HL-60/S4 (cell line): ENCODE measurements at regions not wholly inside any gene's neighbourhood (a gene's known extent, or its start where the extent isn't known, plus 50 kb on each side); places are given as distances from the start of the nearest gene placed in this dataset.

ENCODE experiments used
- in situ Hi-C: fragments of 300-500 bp; cut with MboI; formaldehyde crosslinking; loops from 2 replicates; pipeline ENCODE4 v1.14.3; 2022; ENCODE audit warnings: low sequenced_read_pairs

DNA sequence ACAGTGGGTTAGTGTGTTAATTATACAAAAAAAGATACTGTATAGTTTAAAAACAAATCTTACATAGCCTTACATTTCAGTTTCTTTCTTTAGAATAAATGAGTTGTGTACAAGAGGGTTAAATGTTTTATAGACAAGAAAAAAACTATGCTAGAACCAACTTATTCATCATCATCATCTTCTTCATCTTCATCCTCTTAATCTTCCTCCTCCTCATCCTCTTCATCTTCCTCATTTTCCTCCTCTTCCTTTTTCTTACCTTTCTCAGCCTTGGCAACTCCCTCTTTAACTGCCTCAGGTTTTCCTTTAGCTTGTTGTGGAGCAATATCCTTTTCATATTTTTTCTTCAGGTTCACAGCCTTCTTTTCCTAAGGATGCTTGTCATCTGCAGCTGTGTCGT, 53.7 kb downstream of the RPS12 start:
- in situ Hi-C loops, result no loop called here

DNA sequence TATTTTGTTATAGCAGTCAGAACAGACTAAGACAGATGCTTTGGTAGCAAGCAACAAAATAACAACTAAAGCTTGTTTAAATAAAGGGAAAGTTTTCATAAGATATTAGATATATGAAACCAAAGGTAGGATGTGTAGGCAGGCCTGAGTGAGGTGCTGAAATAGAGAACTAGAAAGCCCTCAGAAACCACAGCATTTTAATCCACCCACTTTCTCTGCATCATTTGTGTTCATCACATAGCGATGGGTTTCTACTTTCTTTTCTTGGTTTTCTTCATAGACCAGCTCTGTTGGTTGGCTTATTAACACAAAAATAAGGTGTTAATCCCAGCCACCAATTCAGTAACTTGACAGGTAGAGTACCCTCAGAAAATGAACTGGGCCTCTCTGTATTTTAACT, 58.6 kb downstream of the RPS12 start:
- in situ Hi-C loops, result no loop called here

DNA sequence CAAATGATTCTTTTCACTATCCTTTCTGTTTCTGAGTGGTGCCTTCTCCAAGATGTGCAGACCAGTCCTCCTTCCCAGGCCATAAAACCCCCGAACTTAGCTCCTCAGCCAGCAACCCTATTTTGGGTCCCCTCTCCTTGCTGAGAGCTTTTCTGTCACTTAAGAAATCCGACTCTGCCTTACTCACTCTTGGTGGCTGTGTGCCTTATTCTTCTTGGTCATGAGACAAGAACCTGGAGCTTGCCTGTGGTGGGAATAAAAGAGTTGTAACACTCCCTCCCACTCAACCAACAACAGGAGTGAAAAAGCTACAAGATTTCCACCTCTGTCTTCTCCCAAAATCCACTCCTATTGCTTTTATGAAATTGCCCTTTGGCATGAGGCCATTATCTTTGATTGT, 62.6 kb downstream of the RPS12 start:
- in situ Hi-C loops, result no loop called here

DNA sequence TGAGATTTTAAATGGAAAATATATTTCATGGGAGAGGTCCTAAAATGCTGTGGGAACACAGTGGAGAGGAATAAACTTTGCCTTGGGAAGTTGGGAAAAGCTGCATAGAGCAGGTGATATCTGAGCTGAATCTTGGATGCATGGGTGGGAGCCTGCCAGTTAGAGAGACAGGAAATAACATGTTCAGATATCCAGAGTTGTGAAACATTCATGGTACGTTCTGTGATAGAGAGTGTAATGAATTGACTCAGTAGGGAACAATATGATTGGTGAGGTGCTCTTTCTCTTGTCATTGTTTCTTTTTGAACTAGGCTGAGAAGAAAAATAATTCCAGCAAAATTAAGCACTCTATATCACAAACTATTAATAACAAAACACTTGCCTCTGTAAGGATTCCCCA, 72.8 kb downstream of the RPS12 start:
- in situ Hi-C loops, result no loop called here

DNA sequence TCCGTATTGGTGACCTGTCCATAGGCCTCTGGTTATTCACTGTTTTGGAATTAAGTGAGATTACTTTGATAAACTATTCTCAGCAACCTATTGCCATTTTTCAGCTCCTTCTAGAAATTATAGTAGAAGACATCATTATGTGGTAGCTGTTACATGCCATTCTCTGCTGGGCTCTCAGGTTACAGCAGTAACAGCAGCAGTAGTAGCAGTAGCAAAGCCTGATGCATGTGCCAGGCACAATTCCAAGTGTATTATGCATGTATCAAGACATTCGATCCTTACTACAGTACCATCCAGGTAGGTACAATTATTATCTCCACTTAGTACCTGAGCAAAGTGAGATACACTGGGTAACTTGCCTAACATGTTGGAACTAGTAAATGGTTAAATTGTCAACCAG, 74.3 kb downstream of the RPS12 start:
- in situ Hi-C loops, result no loop called here

DNA sequence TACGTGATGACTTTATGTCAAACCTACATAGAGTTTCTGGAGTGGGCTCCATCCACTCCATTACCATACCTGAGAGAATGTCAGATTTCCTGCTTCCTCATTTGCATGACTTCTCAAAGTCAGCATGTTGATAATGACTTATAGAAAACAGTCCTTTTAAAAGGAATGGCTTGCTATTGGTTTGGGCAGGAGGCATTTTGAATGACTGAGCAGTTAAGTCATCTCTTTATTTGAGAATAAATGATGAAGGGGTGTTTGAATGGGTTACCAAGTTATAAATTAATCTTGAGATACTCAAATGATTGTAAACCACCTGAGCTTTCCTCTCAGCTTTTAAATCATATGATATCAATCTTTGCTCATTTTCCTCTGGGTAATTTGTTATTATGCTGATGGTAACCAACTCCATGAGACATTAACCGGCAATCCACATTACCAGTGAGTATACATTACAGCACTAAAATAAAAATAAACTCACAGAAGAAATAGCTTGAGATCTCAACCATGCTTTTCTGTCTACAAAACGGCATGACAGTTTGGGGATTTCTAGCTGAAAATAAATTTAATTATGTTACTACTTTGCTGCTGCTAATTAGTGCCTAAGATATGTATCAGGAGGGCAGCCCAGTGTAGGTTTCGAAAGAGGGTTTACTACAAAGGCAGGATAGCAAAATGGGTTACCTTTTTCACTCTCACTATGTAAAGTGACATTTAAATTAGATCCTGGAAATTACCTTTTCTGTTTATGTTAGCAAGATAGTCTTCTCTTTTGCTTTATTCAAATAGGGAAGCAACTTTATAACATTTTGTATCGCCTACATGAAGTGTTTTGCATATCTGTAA, 78.8 kb downstream of the RPS12 start:
- in situ Hi-C loops, result no loop called here

DNA sequence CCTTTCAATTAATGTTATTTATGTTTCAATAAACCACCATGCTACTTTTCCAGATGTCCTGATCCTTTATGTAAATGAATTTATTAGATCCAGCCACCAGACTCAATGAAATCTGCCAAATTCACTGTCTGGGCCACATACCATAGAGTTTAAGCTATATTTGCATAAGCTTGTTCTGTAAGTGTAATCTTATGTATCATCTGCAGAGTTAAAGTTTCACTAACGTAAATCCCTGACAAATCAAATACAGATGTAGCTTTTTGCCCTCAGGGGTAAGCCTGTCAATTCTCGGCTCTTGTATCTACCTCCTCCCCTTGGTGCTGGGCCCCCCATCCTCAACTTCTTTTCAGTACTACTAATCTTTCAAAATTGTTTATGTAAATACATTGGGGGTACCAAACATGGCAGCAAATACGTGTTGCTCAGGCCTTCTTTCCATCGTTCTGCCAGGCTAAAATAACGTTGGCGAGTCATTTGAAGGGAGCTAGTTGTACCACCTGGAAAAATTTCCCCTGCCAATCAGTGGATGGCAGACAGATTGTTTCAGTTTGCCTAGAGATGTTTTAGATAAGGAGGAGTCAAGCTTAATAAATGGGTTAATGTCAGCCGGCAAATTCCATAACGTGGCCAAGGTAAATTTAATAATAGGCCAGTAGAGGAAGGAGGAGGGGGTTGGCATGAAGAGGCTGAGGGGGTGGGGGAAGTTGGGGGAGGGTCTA, 79.6 kb downstream of the RPS12 start:
- in situ Hi-C loops, result no loop called here

DNA sequence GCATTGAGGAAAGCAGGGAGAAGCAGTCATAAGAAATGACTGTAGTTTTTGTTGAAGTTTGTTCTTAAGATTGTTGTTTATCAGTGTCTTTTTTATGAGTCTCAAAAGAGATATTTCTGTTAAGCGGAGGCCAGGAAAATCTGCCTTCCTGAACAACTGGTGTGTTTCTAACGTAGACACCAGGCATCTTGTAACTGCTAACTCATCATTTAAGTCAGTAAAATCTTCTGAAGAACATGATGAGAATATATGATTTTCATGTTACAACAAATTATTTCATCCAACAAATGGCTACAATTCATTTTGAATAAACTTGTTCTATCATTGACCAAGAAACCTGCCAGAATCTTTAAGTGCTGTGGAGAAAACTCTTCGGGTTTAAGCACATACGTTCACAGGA, 84.0 kb downstream of the RPS12 start:
- in situ Hi-C loops, result no loop called here

DNA sequence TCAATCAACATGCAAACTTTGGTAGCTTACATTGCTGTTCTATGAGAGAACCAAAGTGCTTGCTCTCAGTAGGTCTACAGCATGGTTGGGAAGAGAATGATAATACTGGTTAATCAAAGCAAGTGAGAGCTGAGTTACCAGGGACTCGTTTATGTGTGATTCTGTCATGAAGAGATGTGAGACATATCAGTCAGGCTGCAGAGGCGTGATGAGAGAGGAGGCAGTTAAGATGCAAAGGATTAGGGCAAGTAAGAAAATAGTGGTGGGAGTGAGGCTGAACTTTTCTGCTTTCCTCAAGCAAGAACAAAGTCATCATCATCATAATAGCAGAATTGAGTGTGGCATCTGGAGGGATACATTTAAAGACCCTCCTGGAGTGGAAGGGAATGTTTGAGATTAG, 86.5 kb downstream of the RPS12 start:
- in situ Hi-C loops, result no loop called here

DNA sequence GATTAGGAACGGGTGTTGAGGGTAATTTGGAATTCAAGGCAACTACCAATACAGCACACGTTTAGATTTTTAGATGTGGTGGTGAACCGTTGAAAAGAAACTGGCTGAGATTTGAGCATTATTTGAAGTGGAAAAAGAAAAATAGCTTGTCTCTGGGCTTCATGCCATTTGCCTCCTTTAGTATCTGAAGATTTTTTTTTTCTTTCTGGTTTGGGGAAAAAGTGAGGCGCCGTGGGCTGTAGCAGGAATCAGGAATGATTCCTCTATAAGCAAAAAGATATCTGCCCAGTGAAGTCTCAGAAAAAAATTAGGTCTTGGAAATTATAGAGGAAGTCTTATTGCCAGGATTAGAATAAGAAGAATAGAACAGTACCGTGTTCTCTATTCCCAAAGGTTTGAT, 88.5 kb downstream of the RPS12 start:
- in situ Hi-C loops, result no loop called here

DNA sequence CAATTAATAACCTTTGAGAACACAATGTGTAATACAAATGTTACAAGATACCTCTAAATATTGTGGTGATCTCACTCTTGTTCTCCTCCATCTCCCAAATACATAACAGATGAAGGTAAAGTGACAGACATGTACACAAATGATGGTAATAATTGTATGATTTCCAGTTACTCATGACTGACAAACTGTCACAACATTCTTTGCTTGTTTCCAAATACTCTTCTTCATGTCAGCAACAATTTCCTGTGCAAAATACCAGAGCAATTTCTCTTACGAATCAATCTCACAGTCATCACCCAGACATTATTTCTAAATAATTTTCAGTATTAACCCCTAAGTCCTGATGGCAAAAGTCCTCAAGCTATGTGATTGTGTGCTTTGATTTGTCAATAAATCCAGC, 92.9 kb downstream of the RPS12 start:
- in situ Hi-C loops, result no loop called here

DNA sequence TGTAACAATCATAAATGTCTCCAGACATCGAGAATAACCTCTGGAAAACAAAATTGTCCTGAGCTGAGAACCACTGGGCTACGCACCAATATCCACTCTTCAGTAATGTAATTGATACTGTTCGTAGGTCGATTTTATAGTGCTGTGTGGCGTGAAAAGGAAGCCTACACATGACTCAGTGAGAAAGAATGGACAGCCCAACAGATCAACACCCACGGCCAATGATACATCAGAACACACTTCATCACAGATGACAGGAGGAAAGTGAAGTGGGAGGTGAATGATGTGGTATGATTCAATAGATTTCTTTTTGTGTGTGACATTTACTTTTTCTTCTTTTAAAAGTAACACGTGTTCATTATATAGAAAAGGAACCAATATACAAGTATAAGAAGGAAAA, 93.5 kb downstream of the RPS12 start:
- in situ Hi-C loops, result no loop called here

DNA sequence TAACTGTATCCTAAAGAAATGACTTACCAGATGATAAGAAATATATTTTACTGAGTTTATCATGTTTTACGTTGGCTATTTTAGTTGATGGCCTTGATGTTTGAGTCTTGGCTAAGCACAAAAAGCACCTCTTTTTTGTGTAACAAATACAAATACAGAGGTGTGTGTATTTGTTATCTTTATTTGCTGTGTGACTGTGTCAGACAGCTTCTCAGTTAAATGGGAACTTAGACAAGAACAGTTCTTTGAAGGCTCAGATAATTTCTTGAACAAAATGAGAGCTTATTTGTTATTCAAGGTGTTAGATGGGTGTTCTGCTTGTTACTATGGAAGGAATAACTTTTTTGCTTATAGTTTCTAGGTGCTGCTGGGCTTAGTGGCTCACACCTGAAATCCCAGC, 95.4 kb downstream of the RPS12 start:
- in situ Hi-C loops, result no loop called here

DNA sequence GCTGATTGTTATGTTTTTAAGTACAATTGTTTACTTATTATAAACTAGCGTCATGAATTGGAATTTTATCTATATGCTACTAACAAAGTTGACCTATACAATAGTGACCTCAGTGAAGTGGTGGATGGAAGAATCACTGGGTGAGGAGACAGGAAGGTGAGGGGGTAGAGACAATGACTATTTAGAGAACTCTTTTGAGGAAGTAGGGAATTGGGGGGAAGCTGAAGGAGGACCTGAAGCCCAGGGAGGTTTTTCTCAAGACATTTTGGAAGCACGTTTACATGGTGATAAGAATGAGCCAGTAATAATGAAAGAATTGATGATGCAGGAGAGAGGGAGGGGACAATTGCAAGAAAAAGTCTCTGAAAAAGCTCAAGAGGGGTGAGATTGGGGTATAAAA, 96.4 kb downstream of the RPS12 start:
- in situ Hi-C loops, result no loop called here

DNA sequence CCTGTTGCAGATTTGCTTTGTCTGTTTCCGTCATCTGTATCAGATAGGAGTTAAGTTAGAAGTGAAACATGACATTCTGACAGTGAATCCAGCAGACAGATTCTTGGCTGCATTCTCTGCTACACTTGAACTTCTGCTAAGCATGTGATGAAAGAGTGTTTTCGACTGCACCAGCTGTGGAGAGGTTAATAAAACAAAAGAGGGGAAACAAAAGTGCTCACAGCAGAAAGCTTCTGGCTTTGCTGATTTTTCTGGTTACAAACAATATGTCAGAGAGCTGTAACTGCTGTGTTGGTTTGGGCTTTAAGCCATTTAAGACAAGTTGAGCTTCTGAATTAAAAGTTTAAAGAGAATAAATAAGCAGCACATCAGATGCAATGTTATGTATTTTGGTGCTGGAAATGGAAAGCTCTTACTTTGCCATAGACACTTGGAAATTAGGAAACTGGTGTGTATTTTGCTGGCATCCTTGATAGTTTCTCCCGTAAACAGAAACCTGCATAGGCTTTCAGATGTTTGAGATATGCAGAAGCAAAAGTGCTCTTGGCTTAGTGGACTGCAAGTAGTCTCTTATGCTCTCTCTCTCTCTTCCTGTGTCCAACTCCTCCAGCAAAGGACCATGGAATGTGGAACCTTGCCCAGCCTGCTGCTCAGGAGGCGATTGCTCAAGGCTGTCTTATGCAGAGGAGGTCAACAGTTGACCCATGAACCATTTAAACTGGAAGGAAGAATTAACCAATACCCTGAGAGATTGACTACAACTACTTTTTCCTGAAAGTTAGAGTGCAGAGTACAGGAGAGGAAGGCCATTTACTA, 104.9 kb downstream of the RPS12 start:
- in situ Hi-C loops, result no loop called here

DNA sequence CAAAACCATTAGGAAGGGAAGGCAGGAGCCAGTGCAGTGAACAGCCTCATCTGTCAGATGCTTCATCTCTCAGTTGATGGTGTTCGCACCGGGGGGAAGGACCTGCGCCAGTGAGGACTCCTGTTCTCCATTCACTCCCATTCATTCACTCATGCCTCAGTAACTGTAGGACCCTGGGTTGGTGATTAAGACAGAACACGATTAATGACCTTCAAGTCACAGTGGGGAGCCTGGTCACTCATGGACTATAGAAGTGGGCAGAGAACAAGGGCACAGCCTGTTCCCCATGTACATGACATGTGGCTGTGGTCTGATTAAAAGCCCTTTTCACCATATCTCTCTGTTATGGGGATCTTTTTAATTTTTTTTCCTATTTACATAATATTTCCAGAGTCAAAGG, 113.3 kb downstream of the RPS12 start:
- in situ Hi-C loops, result no loop called here

DNA sequence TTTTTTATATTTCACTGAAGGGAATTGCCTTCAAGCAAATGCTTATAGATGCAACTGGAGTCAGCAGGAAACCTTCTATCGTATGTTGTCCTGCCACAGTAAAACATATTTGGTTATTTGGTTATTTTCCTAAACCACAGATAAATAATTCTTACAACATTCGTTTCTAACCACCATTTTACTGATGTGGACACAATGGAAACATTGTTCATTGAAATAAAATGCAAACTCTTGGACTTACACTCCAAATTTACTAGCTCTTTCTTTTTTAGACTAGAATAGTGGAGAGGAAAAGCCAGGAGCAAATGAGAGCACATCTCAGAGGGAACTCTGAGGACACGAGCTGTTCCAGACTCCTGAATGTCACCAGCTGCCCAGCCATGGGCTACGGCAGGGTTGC, 114.8 kb downstream of the RPS12 start:
- in situ Hi-C loops, result no loop called here

DNA sequence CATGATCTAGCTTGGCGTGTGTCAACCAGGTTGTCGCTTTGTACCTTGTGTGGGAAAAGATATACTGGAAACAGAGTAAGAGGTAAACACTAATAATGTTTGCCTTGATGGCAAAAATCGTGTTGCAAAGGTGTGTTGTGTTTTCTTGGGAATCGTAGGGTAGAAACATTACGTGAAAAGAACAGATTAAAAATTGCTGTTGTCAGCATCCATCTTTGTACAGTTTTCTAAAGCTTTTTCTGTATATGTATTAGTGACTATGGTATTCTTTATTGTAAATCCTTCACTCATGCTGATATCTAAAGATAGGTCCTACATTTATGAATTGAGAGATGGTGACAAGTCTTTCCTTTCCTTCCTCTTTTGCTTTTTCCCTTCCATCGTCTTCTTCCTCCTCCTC, 116.9 kb downstream of the RPS12 start:
- in situ Hi-C loops, result no loop called here

DNA sequence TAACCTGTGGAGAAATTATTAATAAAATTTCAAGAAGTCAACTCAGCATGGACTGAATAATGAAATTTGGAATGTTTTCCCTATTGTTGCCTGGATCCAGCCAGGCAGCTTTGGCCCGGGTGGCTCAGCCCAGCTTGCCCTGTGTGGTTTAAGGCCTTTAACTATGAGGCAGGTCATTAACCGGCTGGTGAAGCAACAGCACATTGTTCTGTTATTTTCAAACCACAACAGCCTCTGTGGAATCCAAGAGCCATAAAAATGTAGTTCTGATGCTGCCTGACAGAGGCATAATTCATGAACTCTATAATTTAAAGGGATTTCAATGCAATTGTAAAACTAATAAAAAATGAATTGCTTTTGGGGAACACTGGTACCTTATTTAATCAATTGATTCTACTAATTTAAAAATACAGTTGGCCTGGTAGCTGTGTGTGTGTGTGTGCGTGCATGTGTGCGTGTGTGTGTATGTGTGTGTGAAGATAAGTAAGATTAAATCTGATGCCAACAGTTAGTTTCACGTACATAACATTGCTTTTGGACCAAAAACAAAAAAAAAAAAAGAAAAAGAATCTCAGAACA, 117.7 kb downstream of the RPS12 start:
- in situ Hi-C loops, result no loop called here

DNA sequence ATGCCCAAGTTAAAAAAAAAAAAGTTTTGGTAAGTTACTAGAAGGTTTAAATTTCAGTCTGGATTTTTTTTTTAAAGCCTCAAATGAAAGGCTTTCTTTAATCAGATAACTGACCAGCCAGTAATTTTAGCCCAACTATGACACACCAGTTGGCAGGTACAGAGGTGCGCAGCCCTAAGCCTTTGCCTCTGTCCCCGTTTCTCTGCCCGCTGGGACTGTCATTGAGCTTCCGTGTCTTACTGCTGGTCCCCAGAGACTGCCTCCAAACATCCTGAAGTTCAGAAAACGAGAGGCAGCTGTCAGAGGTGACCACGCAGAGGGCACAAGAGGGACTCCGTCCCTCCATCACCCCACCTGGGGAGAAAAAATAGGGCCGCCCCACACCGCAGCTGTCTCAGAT, 118.2 kb downstream of the RPS12 start:
- in situ Hi-C loops, result no loop called here

DNA sequence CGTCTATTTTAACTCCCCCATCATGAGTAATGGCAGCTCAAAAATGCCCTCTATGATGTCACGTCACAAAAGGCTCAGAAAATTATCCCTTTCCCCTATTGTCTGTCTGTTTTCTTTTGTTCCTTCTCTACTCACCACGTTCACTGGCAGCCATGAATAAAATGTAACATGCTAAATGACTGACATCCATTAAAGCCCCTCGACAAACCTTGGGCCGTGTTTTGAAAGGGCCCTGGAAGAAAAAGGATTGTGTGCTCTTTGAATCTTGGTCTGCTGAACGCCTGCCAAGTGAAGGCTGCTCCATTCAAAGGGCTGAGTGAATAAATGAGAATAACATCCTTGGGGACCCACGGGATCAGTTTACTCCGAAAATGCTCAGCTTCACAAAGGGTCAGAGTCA, 118.7 kb downstream of the RPS12 start:
- in situ Hi-C loops, result no loop called here
